Neural crest cell (in vitro differentiated cells): ENCODE measurements at regions not wholly inside any gene's neighbourhood (a gene's known extent, or its start where the extent isn't known, plus 50 kb on each side); places are given as distances from the start of the nearest gene placed in this dataset.

ENCODE experiments used
- DNase-seq: peaks from one replicate; pipeline ENCODE4 v3.0.0; 2021; ENCODE audit warnings: low read depth, mixed read lengths, low spot score
- H3K27ac Mint-ChIP-seq: one replicate; pipeline ENCODE4 v1.8.0; 2021; ENCODE audit warnings: mild to moderate bottlenecking, mixed read lengths; ENCODE audit not compliant: unreplicated experiment
- H3K27me3 Mint-ChIP-seq: 2 replicates; pipeline ENCODE4 v1.8.0; 2021; ENCODE audit warnings: low read depth, mild to moderate bottlenecking, mixed read lengths
- H3K36me3 Mint-ChIP-seq: 2 replicates; pipeline ENCODE4 v1.8.0; 2021; ENCODE audit warnings: low read depth, mild to moderate bottlenecking, mixed read lengths
- H3K4me1 Mint-ChIP-seq: 2 replicates; pipeline ENCODE4 v1.8.0; 2021; ENCODE audit warnings: mixed read lengths
- H3K4me3 Mint-ChIP-seq: one replicate; pipeline ENCODE4 v1.8.0; 2021; ENCODE audit warnings: mild to moderate bottlenecking, mixed read lengths
- H3K9me3 Mint-ChIP-seq: 2 replicates; pipeline ENCODE4 v1.8.0; 2021; ENCODE audit warnings: mixed read lengths
- TF ChIP-seq, protein P1 (sequence below): fragments of 200-600 bp; sonication (generic); conservative IDR thresholded peaks from 2 replicates; pipeline ENCODE4 v1.5.0; 2021; ENCODE audit warnings: antibody characterized with exemption, mild to moderate bottlenecking

DNA sequence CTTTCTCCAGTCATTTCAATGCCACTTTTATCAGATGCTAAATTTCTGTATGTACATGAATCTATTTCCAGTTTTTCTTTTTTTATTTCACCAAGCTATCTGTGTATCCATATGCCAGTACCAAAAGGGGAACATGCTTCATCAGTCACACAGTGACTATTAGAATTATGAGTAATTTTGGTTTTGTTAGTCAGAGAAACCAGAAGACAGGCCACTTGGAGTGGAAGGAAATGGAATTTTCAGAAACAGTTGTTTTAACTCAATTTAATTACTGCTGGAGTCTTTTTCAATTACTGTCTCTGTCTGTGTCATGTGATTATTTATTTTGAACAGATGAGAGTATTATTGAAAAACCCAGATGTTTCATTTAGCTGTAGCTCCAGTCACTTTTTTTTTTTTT, 84.6 kb upstream of the ANO3 start:
- Mint-ChIP-seq H3K4me3 (no peak overlapping the region), H3K4me1 (peaks cover 4% of the 10 kb centered on the region), H3K27ac (no peak overlapping the region), H3K9me3 (no peaks in the 10 kb centered on the region), H3K27me3 (no peaks in the 10 kb centered on the region), H3K36me3 (no peaks in the 10 kb centered on the region)
- TF ChIP-seq, protein P1, sequence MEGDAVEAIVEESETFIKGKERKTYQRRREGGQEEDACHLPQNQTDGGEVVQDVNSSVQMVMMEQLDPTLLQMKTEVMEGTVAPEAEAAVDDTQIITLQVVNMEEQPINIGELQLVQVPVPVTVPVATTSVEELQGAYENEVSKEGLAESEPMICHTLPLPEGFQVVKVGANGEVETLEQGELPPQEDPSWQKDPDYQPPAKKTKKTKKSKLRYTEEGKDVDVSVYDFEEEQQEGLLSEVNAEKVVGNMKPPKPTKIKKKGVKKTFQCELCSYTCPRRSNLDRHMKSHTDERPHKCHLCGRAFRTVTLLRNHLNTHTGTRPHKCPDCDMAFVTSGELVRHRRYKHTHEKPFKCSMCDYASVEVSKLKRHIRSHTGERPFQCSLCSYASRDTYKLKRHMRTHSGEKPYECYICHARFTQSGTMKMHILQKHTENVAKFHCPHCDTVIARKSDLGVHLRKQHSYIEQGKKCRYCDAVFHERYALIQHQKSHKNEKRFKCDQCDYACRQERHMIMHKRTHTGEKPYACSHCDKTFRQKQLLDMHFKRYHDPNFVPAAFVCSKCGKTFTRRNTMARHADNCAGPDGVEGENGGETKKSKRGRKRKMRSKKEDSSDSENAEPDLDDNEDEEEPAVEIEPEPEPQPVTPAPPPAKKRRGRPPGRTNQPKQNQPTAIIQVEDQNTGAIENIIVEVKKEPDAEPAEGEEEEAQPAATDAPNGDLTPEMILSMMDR = no peak
- DNase-seq = no peak

DNA sequence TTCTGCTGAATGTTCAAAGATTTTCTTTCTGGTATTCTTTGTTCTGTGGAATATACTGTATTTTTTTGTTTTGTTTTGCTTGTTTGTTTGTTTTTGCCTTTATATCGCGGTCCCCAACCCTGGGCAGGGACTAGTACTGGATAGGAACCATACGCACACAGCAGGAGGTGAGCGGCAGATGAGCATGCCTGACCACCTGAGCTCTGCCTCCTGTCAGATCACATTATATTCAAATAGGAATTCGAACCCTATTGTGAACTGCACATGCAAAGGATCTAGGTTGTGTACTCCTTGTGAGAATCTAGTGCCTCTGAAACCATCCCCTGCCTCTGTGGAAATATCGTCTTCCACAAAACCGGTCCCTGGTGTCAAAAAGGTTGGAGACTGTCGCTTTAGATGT, 83.3 kb upstream of the ANO3 start:
- Mint-ChIP-seq H3K4me3 (no peak overlapping the region), H3K27me3 (no peaks in the 10 kb centered on the region), H3K9me3 (no peaks in the 10 kb centered on the region), H3K27ac (no peak overlapping the region), H3K4me1 (peaks cover 8% of the 10 kb centered on the region), H3K36me3 (no peaks in the 10 kb centered on the region)
- TF ChIP-seq, protein P1 = no peak
- DNase-seq = no peak

DNA sequence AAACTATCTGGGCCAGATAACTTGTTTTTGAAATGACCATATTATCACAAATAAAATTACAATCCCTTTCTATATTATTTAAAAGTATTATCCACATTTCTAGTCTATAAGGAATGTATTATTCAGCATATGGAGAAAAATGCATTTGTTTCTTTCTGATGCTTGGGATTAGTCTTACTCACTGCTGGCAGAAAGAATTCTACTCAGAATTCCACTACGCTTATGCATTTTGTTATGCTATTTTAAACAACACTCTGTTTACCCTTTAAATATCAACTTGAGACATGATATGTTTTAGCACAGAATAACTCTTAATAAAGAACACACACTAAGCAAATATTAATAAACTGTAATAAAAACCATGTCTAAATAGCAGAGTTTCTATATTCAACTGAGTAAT, 77.6 kb upstream of the ANO3 start:
- no peak for DNase-seq
- H3K4me1 Mint-ChIP-seq = peaks cover 8% of the 10 kb centered on the region
- TF ChIP-seq, protein P1 = no peak
- H3K27ac Mint-ChIP-seq = no peak overlapping the region
- H3K4me3 Mint-ChIP-seq = no peak overlapping the region
- no peaks in the 10 kb centered on the region for H3K9me3 Mint-ChIP-seq
- no peaks in the 10 kb centered on the region for H3K27me3 Mint-ChIP-seq
- H3K36me3 Mint-ChIP-seq = no peaks in the 10 kb centered on the region

DNA sequence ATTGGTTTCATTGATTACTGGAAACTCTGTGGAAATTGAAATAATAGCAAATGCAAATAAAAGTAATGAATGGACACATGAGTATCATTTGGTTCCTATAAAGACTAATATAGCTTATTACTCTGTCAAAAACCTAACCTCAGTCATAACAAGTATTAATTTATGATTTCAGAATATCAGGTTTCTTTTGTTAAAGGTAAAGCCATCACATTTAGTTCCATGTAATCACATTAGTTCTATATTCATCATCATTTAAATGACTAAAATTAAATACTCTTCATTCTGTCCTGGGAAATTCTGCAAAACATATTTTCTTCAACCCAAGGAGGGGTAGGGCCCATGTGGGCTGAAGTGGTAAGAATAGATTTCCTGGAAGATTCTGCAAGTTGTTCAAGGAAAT, 68.2 kb upstream of the ANO3 start:
- TF ChIP-seq, protein P1 = no peak
- H3K4me1 Mint-ChIP-seq = no peaks in the 10 kb centered on the region
- no peak overlapping the region for H3K27ac Mint-ChIP-seq
- H3K9me3 Mint-ChIP-seq = no peaks in the 10 kb centered on the region
- no peaks in the 10 kb centered on the region for H3K27me3 Mint-ChIP-seq
- DNase-seq = no peak
- H3K36me3 Mint-ChIP-seq = no peaks in the 10 kb centered on the region
- no peak overlapping the region for H3K4me3 Mint-ChIP-seq

DNA sequence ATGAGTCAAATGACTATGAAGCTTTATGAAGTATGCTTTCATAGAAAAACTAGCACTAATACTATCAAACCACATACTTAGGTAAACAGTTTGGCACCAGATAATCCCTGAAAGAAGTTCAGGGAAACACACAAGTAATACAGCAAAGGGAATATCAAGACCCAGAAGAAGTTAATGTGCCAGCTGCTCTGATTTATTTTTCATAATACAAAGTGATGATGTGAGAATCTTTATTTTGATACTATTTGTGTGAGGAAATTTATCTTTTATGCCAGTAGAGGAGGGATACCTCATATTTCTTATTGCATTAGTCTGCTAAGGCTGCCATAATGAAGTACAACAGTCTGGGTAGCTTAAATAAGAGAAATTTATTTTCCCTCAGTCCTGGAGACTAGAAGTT, 67.7 kb upstream of the ANO3 start:
- no peaks in the 10 kb centered on the region for H3K27me3 Mint-ChIP-seq
- H3K9me3 Mint-ChIP-seq = no peaks in the 10 kb centered on the region
- no peaks in the 10 kb centered on the region for H3K36me3 Mint-ChIP-seq
- TF ChIP-seq, protein P1 = no peak
- no peaks in the 10 kb centered on the region for H3K4me1 Mint-ChIP-seq
- no peak for DNase-seq
- no peak overlapping the region for H3K4me3 Mint-ChIP-seq
- no peak overlapping the region for H3K27ac Mint-ChIP-seq
